HTR-8/SVneo (cell line): ENCODE measurements at regions not wholly inside any gene's neighbourhood (a gene's known extent, or its start where the extent isn't known, plus 50 kb on each side); places are given as distances from the start of the nearest gene placed in this dataset.

ENCODE experiments used
- DNase-seq: peaks from one replicate; pipeline ENCODE4 v3.0.0; 2011; ENCODE audit warnings: low spot score, mixed read lengths; ENCODE audit not compliant: insufficient read length
- FAIRE-seq: peaks from 2 replicates; lab custom pipeline; 2011; peaks lifted over from hg19 to GRCh38; lab: Jason Lieb, UNC

DNA sequence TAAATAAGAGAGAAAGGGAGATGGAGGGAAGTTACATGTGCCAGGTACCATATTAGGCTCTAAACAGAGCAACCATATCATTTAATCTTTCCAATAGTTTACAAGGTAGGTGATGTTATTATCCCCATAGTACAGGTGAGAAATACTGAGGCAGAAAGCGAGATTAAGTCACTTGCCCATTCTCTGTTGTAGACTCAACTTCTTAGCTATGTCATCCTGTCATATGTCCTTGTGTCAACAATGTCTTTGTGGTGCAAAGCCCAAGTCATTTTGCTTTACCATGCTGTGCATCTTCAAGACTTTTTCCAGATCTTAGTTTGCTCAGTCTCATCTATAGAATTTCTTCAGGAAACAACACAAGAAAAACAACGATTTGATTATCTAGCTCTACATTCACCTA lies 205.0 kb upstream of the E2F8 start:
- FAIRE-seq (no peak), DNase-seq (no peak)

DNA sequence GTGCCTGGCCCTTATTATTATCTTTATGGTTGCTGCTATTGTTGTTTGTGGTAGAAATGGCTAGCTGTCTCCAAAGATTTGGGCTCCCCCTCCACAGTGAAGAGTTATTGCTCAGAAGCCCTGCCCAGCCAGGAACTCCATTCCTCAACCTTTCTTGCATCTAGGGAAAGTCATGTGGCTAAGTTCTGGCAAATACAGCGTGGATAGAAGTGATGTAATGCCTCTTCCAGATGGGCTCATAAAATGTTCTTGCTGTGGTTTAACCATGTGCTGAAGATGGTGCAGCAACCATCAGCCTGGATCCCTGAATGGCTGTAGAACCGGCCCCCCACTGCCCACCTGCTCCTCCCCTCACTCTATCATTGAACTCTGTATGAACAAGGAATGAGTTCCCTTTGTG lies 203.5 kb upstream of the E2F8 start:
- DNase-seq (no peak), FAIRE-seq (no peak)

DNA sequence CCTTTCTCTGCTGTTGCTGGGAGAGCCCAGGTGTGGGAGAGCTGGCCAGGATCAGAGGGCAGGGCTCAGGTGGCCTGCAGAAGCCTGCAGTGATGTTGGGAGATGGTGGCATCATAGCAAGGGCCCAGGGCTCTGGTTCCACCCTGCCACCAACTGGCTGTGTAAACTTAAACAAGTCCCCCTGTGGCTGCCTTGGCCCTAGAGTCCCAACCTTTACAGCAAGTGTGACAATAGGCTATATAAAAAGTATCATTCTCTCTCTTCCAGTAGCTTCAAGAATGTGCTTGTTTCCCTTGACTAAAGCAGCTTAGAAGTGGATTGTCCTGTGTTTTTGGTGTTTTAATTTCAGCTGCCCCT lies 201.8 kb upstream of the E2F8 start:
- FAIRE-seq, result no peak
- no peak for DNase-seq

GRCh38 chr11:19441752-19442553 lies 201.2 kb upstream of the E2F8 start:
- DNase-seq (peak; percentile 80), FAIRE-seq (peak; percentile 86)

- FAIRE-seq (peak; percentile 20), DNase-seq (no peak)
These were observed 200.5 kb upstream of the E2F8 start for GRCh38 chr11:19441288-19441687.

DNA sequence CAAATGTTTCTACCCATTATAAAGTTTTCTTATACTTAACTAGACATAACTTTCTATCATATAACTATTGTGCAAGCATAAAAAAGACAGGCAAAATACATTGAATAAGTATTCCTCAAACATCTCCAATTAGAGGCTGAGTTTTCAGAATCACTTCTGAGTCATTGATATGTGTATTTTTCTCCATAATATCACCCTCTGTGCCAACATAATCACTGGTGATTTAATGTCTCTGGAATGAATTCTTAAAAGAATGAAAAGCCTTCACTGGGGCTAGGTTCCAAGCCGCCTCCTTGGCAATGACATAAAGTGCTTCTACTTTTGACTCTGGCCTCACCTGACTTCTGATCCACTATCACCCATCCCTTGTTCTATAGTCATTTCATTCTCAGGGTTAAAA lies 197.0 kb upstream of the E2F8 start:
- FAIRE-seq (peak; percentile 55), DNase-seq (peak; percentile 40)

- DNase-seq (no peak), FAIRE-seq (no peak)
These were observed 196.2 kb upstream of the E2F8 start for GRCh38 chr11:19436932-19437331.

- no peak for FAIRE-seq
- no peak for DNase-seq
These were observed 194.7 kb upstream of the E2F8 start for GRCh38 chr11:19435306-19435989.

DNA sequence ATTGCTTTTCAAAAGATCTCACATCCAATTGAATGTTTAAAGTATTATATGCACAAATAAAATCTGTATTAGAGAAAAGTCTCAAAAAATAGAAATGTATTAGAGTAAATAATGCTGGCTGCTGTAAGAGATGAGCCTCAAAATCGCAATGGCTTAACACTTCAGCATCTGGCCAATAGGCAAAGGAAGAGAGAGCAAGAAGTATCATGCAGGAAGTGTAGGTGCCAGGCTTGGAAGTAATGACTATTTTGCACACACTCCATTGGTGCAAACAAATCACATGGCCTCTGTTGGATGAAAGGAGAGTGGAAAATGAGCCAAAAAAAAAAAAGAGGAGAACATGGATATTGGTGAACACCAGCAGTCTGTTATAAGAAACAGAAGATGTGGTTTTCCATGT lies 193.0 kb upstream of the E2F8 start:
- FAIRE-seq, result no peak
- no peak for DNase-seq

DNA sequence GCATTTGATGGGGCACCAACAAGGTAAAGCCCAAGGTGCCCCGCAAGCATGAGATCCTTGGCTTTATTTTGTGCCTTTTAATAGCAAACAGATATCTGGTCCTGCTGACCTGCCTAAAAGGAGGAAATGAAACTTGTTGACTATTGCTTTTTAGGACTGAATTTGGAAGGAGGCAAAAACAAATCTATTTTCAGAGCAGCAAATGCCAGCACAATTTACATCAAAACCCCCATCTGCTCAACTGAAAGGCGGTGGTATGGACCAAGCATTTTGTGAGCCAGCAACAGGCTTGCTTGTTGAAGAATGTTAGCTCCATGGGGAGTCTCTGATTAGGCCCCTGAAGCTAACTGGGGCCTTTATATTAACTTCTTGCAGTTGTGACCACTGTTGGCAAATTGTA lies 192.6 kb upstream of the E2F8 start:
- FAIRE-seq, result no peak
- no peak for DNase-seq

DNA sequence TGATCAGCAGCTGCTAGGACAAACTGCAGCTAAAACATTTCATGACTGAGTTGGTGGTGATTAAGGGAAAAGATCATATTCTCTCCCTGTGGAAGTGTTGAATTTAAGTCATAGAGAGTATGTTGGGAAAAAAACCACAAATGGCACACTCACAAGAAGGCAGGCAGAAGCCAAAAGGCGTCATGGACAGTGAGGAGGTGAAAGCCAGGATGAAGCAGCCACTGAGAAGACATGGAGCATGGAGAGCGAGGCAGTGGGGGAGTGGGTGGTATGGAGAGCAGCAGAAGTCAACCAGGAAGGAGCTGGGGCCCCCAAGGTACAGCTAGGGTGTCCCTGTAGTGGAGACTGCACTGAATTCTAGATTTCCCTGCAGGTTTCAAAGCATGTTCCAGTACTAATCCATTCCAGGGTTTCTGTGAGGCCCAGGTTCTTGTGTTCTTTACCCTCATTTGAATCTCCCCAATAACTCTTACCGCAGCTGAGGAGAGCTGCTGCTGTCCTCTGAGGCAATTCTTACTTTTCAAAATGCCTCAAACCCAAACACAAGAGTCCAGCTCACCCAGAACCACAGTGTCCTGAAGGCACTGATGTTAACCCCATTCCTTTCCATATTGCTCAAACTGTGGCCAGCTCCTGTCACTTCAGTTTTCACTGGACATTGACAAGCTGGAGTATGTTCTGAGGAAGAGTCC lies 191.8 kb upstream of the E2F8 start:
- DNase-seq, result peak; percentile 48
- FAIRE-seq, result peak; percentile 23

DNA sequence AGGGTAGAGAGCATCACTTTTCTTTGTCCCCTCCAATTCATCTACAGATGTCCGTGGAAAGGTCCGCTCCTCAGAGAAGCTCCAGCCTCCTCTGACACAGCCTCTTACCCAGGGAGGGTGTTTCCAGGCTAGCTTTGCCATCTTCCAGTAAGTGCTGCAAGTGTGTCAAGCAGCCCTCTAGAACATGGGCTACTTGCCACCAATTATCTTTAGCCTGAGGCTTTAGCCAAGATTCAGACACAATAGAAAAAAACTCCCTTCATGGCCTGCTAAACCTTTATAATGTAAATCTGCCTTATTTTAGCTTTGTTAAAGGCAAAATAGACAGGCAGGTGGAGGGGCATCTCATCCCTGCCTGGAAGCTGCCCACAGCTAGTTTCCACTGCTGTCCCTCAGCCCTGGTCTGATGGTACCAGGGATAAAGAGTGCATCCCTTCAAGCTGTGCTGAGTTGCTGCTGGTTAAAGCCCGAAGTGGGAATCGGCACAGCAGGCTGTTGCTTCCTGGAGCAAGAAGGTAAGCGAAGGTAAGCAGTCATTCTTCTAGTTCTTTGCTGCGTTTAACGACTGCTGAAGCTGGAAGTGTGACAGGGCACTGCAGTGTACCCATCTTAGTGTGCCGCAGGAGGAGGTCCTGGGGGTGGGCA lies 190.1 kb upstream of the E2F8 start:
- DNase-seq (no peak), FAIRE-seq (no peak)

DNA sequence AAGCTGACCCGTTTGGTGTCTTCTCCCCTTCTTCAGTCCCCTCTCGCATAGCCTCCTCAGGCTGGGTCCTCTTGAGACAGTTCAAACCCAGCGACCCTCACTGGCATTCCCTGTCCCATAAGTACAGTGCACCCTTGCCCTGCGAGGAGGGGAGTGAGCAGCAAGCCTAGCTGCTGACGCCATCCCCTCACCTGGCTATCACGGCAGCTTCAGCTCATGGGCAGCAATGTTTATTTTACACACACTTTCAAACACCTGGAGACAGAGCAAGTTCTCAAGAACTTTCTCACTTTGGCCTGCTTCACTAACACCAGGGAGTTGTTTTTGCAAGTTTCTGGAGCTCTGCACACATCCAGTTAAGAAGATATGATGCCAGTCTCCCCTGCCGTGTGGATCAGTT lies 189.6 kb upstream of the E2F8 start:
- DNase-seq (no peak), FAIRE-seq (no peak)

DNA sequence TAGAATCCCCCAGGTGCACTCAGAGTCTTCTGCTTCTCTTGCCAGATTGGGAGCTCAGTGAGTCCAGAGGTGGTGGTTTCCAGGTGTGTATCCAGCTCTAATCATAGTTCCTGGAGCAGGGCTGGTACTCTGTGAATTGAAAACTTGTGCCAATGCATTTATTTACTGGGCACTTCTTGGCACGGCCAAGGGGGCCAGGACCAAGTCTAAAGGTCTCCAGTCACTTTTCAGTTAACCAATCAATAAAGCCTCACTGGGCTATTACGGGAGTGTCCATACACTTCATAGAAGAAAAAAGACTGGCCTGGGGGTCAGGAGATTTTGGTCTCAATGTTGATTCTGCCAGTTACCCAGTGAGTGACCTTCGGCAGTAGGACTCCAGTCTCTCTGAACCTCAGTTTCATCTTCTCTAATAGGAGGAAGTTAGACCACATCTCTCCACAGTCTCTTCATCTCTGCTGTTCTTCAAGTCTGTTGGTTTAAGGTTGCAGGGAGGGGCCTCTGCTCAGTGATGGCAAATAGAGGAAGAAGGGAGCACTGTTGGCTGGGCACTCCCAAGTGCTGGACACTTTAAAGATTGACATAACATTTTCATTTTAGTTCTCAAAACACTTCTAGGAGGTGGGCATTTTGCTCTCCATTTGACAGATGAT lies 188.5 kb upstream of the E2F8 start:
- FAIRE-seq (no peak), DNase-seq (no peak)

- DNase-seq, result no peak
- FAIRE-seq, result no peak
These were observed 187.7 kb upstream of the E2F8 start for GRCh38 chr11:19428206-19429002.

- DNase-seq, result no peak
- FAIRE-seq, result no peak
These were observed 186.1 kb upstream of the E2F8 start for GRCh38 chr11:19426756-19427403.

GRCh38 chr11:19426011-19426755 lies 185.4 kb upstream of the E2F8 start:
- FAIRE-seq (no peak), DNase-seq (no peak)

DNA sequence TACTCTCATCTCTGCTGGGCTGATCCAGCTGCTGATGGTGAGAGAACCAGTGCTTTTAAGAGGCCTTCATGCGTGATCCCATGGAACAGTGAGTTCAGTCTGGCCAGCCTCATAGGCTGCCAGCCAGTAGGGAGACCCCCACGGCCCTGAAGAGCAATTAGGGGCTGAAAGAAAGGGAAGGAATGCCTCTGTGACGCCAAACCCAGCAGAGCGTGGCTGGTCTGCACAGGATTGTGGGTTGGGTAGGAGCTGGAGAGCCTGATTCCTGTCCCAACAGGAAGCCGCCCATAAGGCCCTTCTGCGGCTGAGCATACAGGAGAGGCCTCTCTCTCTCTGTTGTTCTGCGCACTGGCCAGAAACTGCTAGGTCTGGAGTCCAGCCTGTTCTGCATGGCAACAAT lies 181.5 kb upstream of the E2F8 start:
- DNase-seq (no peak), FAIRE-seq (no peak)
